BJ (cell line): ENCODE measurements at regions not wholly inside any gene's neighbourhood (a gene's known extent, or its start where the extent isn't known, plus 50 kb on each side); places are given as distances from the start of the nearest gene placed in this dataset.

Experiments
- CTCF ChIA-PET: fragments of 350-600 bp; formaldehyde crosslinking; extraction: SDS; loops from one replicate; lab custom pipeline; 2021; ENCODE audit warnings: antibody characterized with exemption, inconsistent platforms; lab: Yijun Ruan, JAX
- POLR2A ChIA-PET: fragments of 300-600 bp; sonication (Branson Sonifier 250); formaldehyde crosslinking; extraction: SDS; loops from one replicate; lab custom pipeline; 2021; ENCODE audit warnings: antibody characterized with exemption; lab: Charles Lee
- DNase-seq: peaks from one replicate; pipeline ENCODE4 v3.0.0-alpha.2; 2011; ENCODE audit warnings: low read depth
- H3K27me3 ChIP-seq: 2 replicates; pipeline ENCODE4 v1.6.0; 2011; ENCODE audit warnings: low read length; ENCODE audit not compliant: control insufficient read depth, insufficient read depth
- H3K36me3 ChIP-seq: 2 replicates; pipeline ENCODE4 v1.5.1; 2011; ENCODE audit warnings: low read length; ENCODE audit not compliant: control insufficient read depth, insufficient read depth
- H3K4me3 ChIP-seq: 2 replicates; pipeline ENCODE4 v1.5.1; 2011; ENCODE audit warnings: low read depth, mild to moderate bottlenecking, control low read depth, low read length
- CTCF ChIP-seq: IDR thresholded peaks from 2 replicates; pipeline ENCODE4 v1.5.1; 2011; ENCODE audit warnings: low read depth, mild to moderate bottlenecking, control low read depth, inconsistent platforms, low read length, moderate library complexity; ENCODE audit not compliant: insufficient read depth

DNA sequence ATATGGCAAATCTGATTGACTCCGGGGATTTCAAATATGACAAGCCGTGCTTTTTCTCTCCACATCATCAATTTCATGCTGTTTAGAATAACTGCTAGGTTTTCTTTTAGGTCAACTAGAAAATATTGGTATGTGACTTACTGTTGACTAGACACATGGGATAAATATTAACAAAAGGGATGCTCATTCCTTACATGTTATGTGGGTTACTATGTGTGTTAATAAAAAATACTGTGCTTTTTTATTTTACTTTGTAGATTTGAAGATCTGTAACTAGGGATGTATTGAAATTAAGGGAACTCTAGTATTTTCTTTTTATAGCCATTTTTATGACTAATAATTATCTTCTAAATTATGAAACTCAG, 264.6 kb upstream of the COL8A1 start:
- H3K4me3 ChIP-seq: no peak overlapping the region
- CTCF ChIA-PET: no interaction called here
- POLR2A ChIA-PET: no interaction called here
- H3K27me3 ChIP-seq: no peaks in the 10 kb centered on the region
- no peak for TF ChIP-seq CTCF
- DNase-seq: no peak
- no peaks in the 10 kb centered on the region for H3K36me3 ChIP-seq

DNA sequence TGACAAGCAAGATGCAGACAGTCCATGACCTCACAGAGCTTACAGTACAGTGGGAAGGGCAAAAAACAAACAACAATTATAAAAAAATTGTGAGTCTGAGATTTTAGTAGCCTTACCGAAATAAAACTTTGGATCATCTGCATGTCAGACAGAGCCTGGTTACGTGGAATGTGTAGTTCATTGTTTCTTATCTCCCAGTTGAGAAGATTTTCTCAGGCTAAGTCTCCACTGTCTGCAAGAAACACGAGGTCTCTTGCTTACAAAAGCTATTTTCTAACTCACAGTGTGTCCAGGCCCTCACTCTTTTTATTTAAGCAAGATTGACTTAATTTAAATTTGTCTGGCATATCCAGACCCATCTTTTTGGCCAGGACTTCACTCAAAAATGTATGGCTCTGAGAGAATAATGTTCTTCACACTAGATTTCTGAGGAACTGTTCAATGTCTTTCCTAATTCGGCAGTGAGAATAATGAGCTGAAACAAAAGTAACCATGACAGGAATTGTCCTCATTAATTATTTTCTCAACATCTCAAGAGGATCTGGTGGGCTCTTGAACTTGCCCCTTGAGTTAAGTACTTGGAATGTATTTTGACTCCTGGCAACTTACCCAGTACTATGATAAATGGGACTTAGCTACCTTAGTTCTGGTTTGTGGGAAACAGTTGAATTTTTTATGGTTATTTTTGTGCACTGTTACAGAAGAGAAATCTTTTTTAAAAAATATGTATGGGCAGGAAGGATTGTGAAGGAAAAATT, 265.1 kb upstream of the COL8A1 start:
- no peak for TF ChIP-seq CTCF

DNA sequence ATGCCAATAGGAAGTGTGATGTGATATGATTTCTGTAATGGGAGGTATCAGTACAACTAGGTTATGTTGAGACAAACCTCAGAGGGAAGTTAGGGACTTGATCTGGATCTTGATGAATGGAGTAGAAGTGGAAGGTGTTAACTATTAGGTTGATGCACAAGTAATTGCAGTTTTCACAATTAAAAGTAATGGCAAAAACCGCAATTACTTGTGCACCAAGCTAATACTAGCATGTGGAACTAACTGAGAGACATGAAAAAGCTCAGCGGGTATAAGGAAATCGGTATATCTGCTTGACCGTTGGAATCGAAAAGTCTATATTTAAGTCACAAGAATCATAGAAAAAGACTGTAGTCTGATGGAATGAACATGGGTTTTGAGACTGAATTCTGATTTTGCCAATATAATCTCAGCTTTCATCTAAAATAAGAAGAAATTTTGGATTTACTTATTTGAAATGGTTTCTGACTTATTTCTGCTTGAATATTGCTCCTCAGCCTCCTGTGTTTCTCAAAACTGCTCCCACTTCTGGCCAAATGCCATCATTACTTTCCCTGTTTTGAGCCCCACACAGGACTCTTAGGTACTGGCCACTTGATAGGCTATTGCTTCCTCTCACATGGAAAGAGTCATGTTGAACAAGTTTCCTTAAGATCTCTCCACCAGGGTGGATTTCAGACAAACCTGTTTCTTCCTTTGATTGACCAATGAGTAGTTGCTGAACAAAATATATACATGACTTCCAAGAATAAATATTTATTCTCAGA, 271.5 kb upstream of the COL8A1 start:
- Histone ChIP-seq H3K36me3 (no peaks in the 10 kb centered on the region), H3K27me3 (no peaks in the 10 kb centered on the region), H3K4me3 (no peak overlapping the region)
- POLR2A ChIA-PET: no interaction called here
- no peak for TF ChIP-seq CTCF
- CTCF ChIA-PET: no interaction called here
- no peak for DNase-seq

More for the DNA sequence above, 265.1 kb upstream of the COL8A1 start:
- H3K4me3 ChIP-seq: no peak overlapping the region
- ChIA-PET CTCF (no interaction called here), POLR2A (no interaction called here)
- DNase-seq: no peak
- H3K36me3 ChIP-seq: no peaks in the 10 kb centered on the region
- H3K27me3 ChIP-seq: no peaks in the 10 kb centered on the region

- no peaks in the 10 kb centered on the region for H3K36me3 ChIP-seq
- no peak overlapping the region for H3K4me3 ChIP-seq
- no peaks in the 10 kb centered on the region for H3K27me3 ChIP-seq
- POLR2A ChIA-PET: no interaction called here
- CTCF ChIA-PET: interaction anchor here (0.9 to 1.0 kb wide), 2 partner anchors 11 to 62 kb away, joined by 3 read pairs; no protein-coding TSS in a partner anchor
- no peak for DNase-seq
- TF ChIP-seq CTCF: no peak
Observed at GRCh38 chr3:99365979-99366378, 272.4 kb upstream of the COL8A1 start.

DNA sequence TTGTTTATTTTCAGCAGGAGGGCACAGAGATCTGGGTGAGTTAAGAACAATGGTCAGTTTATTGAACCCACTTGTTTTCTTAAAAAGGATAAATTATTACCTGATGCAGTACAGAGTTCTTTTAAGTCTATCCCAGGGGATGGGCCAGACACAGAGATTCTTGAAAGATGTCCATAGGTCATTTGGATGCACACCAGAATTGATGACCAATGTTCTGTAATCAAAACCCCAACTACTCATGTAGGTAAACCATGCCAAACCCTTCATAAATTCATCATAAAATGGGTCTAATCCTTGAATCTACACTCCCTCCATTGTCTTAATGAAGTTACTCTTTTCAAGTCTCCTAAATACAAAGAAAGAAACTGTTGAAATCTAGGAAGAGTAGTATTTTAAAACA, 273.0 kb upstream of the COL8A1 start:
- Histone ChIP-seq H3K36me3 (no peaks in the 10 kb centered on the region), H3K27me3 (no peaks in the 10 kb centered on the region), H3K4me3 (no peak overlapping the region)
- ChIA-PET POLR2A (no interaction called here), CTCF (interaction anchor here (0.9 to 1.0 kb wide), 2 partner anchors 10 to 61 kb away, joined by 3 read pairs; no protein-coding TSS in a partner anchor)
- no peak for DNase-seq
- TF ChIP-seq CTCF: no peak
